ENCODE measurements at regions not wholly inside any gene's neighbourhood (a gene's known extent, or its start where the extent isn't known, plus 50 kb on each side); places are given as distances from the start of the nearest gene placed in this dataset.

- Histone ChIP-seq H3F3A (ENCODE audit: low read length, unreplicated experiment) (no peaks in the 10 kb centered on the region), H3K9me2 (replicated peaks; ENCODE audit: low read length) (no peaks in the 10 kb centered on the region), H3K27me3 (ENCODE audit: low read length) (peaks cover 36% of the 10 kb centered on the region), H3K9ac (ENCODE audit: low read length) (no peak overlapping the region), H3K79me2 (ENCODE audit: low read length) (no peaks in the 10 kb centered on the region), H3K36me3 (ENCODE audit: low read depth, low read length) (no peaks in the 10 kb centered on the region), H2AFZ (ENCODE audit: low read length) (no peak overlapping the region), H4K20me1 (ENCODE audit: low read length) (no peaks in the 10 kb centered on the region), H3K4me2 (ENCODE audit: low read length) (no peak overlapping the region), H3K4me1 (ENCODE audit: insufficient read depth, low read length) (no peaks in the 10 kb centered on the region), H3K27ac (ENCODE audit: low read length) (no peak overlapping the region), H3K9me3 (ENCODE audit: low read length) (no peaks in the 10 kb centered on the region), H3K4me3 (ENCODE audit: low read length) (no peak overlapping the region)
- DNase-seq (no peak), ATAC-seq (no peak)
- BruUV-seq (replicated peaks), result no TSS peak
- ChIA-PET POLR2A (ENCODE audit: unreplicated experiment) (no interaction called here), CTCF (no interaction called here)
- no peak for TF ChIP-seq EZH2 (IDR thresholded peaks at IDR 0.05; ENCODE audit: low read length, unreplicated experiment)
- TF ChIP-seq EZH2phosphoT487 (IDR thresholded peaks at IDR 0.05; ENCODE audit: borderline replicate concordance, low read length), result no peak
- no peak for TF ChIP-seq CTCF (conservative IDR thresholded peaks at IDR 0.05; ENCODE audit: low read depth, low read length)
- intact Hi-C loops (cut with micrococcal nuclease), result no loop called here
These were observed 363.0 kb upstream of the PDE4D start for GRCh38 chr5:60256546-60256945.

- no peaks in the 10 kb centered on the region for H3K79me2 ChIP-seq (ENCODE audit: low read length)
- no peaks in the 10 kb centered on the region for H3K4me1 ChIP-seq (ENCODE audit: insufficient read depth, low read length)
- ChIA-PET POLR2A (ENCODE audit: unreplicated experiment) (no interaction called here), CTCF (no interaction called here)
- no peaks in the 10 kb centered on the region for H3K36me3 ChIP-seq (ENCODE audit: low read depth, low read length)
- peaks cover 12% of the 10 kb centered on the region; the same call in 1 of the 2 replicates for H3K27me3 ChIP-seq (ENCODE audit: low read length)
- no peak for DNase-seq
- no peak for ATAC-seq
- no peaks in the 10 kb centered on the region for H4K20me1 ChIP-seq (ENCODE audit: low read length)
- no peaks in the 10 kb centered on the region for H3K9me3 ChIP-seq (ENCODE audit: low read length)
- intact Hi-C loops (cut with micrococcal nuclease), result no loop called here
- H3K9ac ChIP-seq (ENCODE audit: low read length), result no peak overlapping the region
- no peak overlapping the region for H3K4me2 ChIP-seq (ENCODE audit: low read length)
- H3K4me3 ChIP-seq (ENCODE audit: low read length), result no peak overlapping the region
- TF ChIP-seq EZH2 (IDR thresholded peaks at IDR 0.05; ENCODE audit: low read length, unreplicated experiment), result no peak
- no peak for TF ChIP-seq CTCF (conservative IDR thresholded peaks at IDR 0.05; ENCODE audit: low read depth, low read length)
- H3K9me2 ChIP-seq (replicated peaks; ENCODE audit: low read length), result no peaks in the 10 kb centered on the region
- no peak overlapping the region for H2AFZ ChIP-seq (ENCODE audit: low read length)
- no TSS peak for BruUV-seq (replicated peaks)
- no peak overlapping the region for H3K27ac ChIP-seq (ENCODE audit: low read length)
- H3F3A ChIP-seq (ENCODE audit: low read length, unreplicated experiment), result no peaks in the 10 kb centered on the region
These were observed 355.4 kb upstream of the PDE4D start for GRCh38 chr5:60248901-60249300.

GRCh38 chr5:60243713-60244112, 350.2 kb upstream of the PDE4D start:
- intact Hi-C loops (cut with micrococcal nuclease), result no loop called here
- Histone ChIP-seq H3K4me2 (ENCODE audit: low read length) (no peak overlapping the region), H3K9me2 (replicated peaks; ENCODE audit: low read length) (no peaks in the 10 kb centered on the region), H3K4me1 (ENCODE audit: insufficient read depth, low read length) (no peaks in the 10 kb centered on the region), H3K9me3 (ENCODE audit: low read length) (no peaks in the 10 kb centered on the region), H3K4me3 (ENCODE audit: low read length) (no peak overlapping the region), H2AFZ (ENCODE audit: low read length) (no peak overlapping the region), H4K20me1 (ENCODE audit: low read length) (no peaks in the 10 kb centered on the region), H3F3A (ENCODE audit: low read length, unreplicated experiment) (no peaks in the 10 kb centered on the region), H3K27me3 (ENCODE audit: low read length) (no peaks in the 10 kb centered on the region), H3K9ac (ENCODE audit: low read length) (no peak overlapping the region), H3K27ac (ENCODE audit: low read length) (no peak overlapping the region), H3K36me3 (ENCODE audit: low read depth, low read length) (no peaks in the 10 kb centered on the region), H3K79me2 (ENCODE audit: low read length) (no peaks in the 10 kb centered on the region)
- CTCF ChIA-PET, result no interaction called here
- BruUV-seq (replicated peaks), result no TSS peak
- POLR2A ChIA-PET (ENCODE audit: unreplicated experiment), result no interaction called here
- TF ChIP-seq EZH2phosphoT487 (IDR thresholded peaks at IDR 0.05; ENCODE audit: borderline replicate concordance, low read length) (no peak), CTCF (conservative IDR thresholded peaks at IDR 0.05; ENCODE audit: low read depth, low read length) (no peak), EZH2 (IDR thresholded peaks at IDR 0.05; ENCODE audit: low read length, unreplicated experiment) (no peak)
- ATAC-seq (no peak), DNase-seq (no peak)
